Esophagus muscularis mucosa (tissue), 4 donors: ENCODE measurements at regions not wholly inside any gene's neighbourhood (a gene's known extent, or its start where the extent isn't known, plus 50 kb on each side); places are given as distances from the start of the nearest gene placed in this dataset.
"Not testable (repeated sequence)": the region's sequence is repeated elsewhere in the genome, so short reads cannot be mapped to it uniquely, and the experiment has no call there.

Experiments used
- DNase-seq: peaks from one replicate; pipeline ENCODE4 v3.0.0-alpha.2; 2017; ENCODE audit errors: extremely low spot score
- H3K27ac ChIP-seq, 4 donors: fragments of 200-600 bp; sonication (generic); replicated peaks in 1 of 4; 1 replicate in 3 of 4; 2 replicates in 1 of 4; pipeline ENCODE4 v1.5.1; 2016 to 2019; ENCODE audit warnings: mild to moderate bottlenecking in 1 of 4
- H3K27me3 ChIP-seq, 4 donors: fragments of 200-600 bp; sonication (generic); one replicate each; pipeline versions ENCODE4 v1.5.1 to v1.6.0; 2016 to 2019
- H3K36me3 ChIP-seq, 4 donors: fragments of 200-600 bp; sonication (generic); one replicate each; pipeline ENCODE4 v1.5.1; 2016 to 2019
- H3K4me1 ChIP-seq, 4 donors: fragments of 200-600 bp; sonication (generic); one replicate each; pipeline ENCODE4 v1.5.1; 2016 to 2019
- H3K4me3 ChIP-seq, 4 donors: fragments of 200-600 bp; sonication (generic); 1 replicate in 2 of 4; 2 replicates in 2 of 4; pipeline ENCODE4 v1.5.1; 2016 to 2019; ENCODE audit warnings: mild to moderate bottlenecking in 4 of 4, moderate library complexity in 1 of 4
- H3K9me3 ChIP-seq, 4 donors: fragments of 200-600 bp; sonication (generic); 1 replicate in 3 of 4; 2 replicates in 1 of 4; pipeline ENCODE4 v1.5.1; 2016 to 2019
- CTCF ChIP-seq, 3 experiments: fragments of 200-600 bp in 2 of 3; fragments of 450-650 bp in 1 of 3; sonication (generic) in 2 of 3; IDR thresholded peaks; one replicate each; pipeline ENCODE4 v1.5.1; 2017 to 2019; ENCODE audit warnings: antibody characterized with exemption in 3 of 3, mild to moderate bottlenecking in 2 of 3, moderate library complexity in 1 of 3
- EP300 ChIP-seq: sonication (generic); formaldehyde crosslinking; IDR thresholded peaks from one replicate; pipeline ENCODE4 v1.6.1; 2017; ENCODE audit warnings: antibody characterized with exemption
- POLR2A ChIP-seq: fragments of 450-650 bp; IDR thresholded peaks from one replicate; pipeline ENCODE4 v1.6.1; 2017; ENCODE audit warnings: antibody characterized with exemption, moderate library complexity, mild to moderate bottlenecking, low read depth
- POLR2AphosphoS5 ChIP-seq, 2 donors: sonication (generic); formaldehyde crosslinking; IDR thresholded peaks; one replicate each; pipeline ENCODE4 v1.6.1; 2017; ENCODE audit warnings: antibody characterized with exemption in 2 of 2
- WGBS: methylation state at CpG from one replicate; pipeline ENCODE4 v1.1.5; 2018; 5-methylcytosine and 5-hydroxymethylcytosine counted together
- intact Hi-C: fragments of 100-400 bp; cut with DNase I; formaldehyde crosslinking; loops from one replicate; pipeline ENCODE4 v1.15.1; 2023

DNA sequence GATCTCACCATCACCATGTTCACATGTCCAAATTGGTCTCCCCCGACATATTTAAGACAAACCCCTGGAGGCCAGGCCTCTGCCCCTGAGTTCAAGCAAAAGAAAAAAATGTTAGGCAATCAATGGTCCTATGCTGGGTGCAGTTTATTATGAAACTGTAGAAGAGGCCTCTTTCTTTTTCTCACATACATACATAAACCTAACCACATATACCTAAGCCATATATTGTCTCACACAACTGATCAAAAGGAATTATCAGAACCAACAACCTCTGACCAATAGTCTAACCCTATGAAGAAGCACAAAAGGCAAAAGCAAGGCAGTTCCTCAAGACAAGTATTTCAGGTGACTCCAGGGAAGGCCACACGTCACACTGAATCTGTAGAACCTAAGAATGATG is 49.9 kb downstream of the ILRUN start:
- intact Hi-C loops, result no loop called here
- H3K36me3 ChIP-seq, result peaks cover 0 to 30% (median 18%) of the 10 kb centered on the region in 4 donors
- 100% methylated on average over 2 of the region's 2 CpGs for WGBS
- no peak overlapping the region for H3K27ac ChIP-seq
- DNase-seq, result no peak
- H3K9me3 ChIP-seq, result no peaks in the 10 kb centered on the region
- TF ChIP-seq POLR2AphosphoS5 (IDR thresholded peaks at IDR 0.05), result no peak
- TF ChIP-seq CTCF (IDR thresholded peaks at IDR 0.05), result no peak
- TF ChIP-seq EP300, result no peak
- TF ChIP-seq POLR2A, result no peak
- no peak overlapping the region for H3K4me3 ChIP-seq
- peaks cover 12 to 18% (median 15%) of the 10 kb centered on the region in 4 donors for H3K4me1 ChIP-seq
- no peaks in the 10 kb centered on the region for H3K27me3 ChIP-seq

GRCh38 chr6:34645627-34646026 is 50.9 kb downstream of the ILRUN start:
- 94% methylated on average over 5 of the region's 5 CpGs for WGBS
- Histone ChIP-seq H3K4me3 (no peak overlapping the region), H3K9me3 (no peaks in the 10 kb centered on the region), H3K27me3 (no peaks in the 10 kb centered on the region), H3K4me1 (peaks cover 2 to 10% (median 8%) of the 10 kb centered on the region in 4 donors), H3K27ac (no peak overlapping the region), H3K36me3 (peaks cover 0 to 30% (median 18%) of the 10 kb centered on the region in 4 donors)
- intact Hi-C loops, result no loop called here
- TF ChIP-seq CTCF (IDR thresholded peaks at IDR 0.05) (no peak), EP300 (no peak), POLR2A (no peak), POLR2AphosphoS5 (IDR thresholded peaks at IDR 0.05) (no peak)
- DNase-seq, result no peak

GRCh38 chr6:34644716-34645115 is 51.9 kb downstream of the ILRUN start:
- Histone ChIP-seq H3K4me3 (no peak overlapping the region), H3K27me3 (no peaks in the 10 kb centered on the region), H3K27ac (no peak overlapping the region), H3K9me3 (no peaks in the 10 kb centered on the region), H3K36me3 (peaks cover 0 to 35% (median 18%) of the 10 kb centered on the region in 4 donors), H3K4me1 (peaks cover 0 to 9% (median 6%) of the 10 kb centered on the region in 4 donors)
- TF ChIP-seq POLR2AphosphoS5 (IDR thresholded peaks at IDR 0.05), result no peak
- TF ChIP-seq CTCF (IDR thresholded peaks at IDR 0.05), result no peak
- no peak for TF ChIP-seq POLR2A
- no peak for TF ChIP-seq EP300
- intact Hi-C loops, result no loop called here
- 53% methylated on average over 1 of the region's 1 CpG for WGBS
- no peak for DNase-seq

DNA sequence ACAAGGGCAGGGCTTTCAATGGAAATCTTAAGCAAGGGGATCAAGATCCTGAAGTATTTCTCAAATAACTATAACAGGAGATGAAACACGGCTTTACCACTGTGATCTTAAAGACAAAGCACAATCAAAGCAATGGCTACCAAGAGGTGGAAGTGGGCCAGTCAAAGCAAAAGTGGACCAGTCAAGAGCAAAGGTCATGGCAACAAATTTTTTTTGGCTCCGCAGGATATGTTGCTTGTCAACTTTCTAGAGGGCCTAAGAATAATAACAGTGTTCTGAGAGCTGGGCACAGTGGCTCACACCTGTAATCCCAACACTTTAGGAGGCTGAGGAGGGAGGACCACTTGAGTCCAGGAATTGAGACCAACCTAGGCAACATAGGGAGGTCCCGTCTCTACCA is 54.1 kb downstream of the ILRUN start:
- peaks cover 0 to 6% (median 4%) of the 10 kb centered on the region in 4 donors for H3K4me1 ChIP-seq
- TF ChIP-seq CTCF (IDR thresholded peaks at IDR 0.05), result no peak
- TF ChIP-seq POLR2A, result no peak
- TF ChIP-seq EP300, result no peak
- no peak for TF ChIP-seq POLR2AphosphoS5 (IDR thresholded peaks at IDR 0.05)
- no peak overlapping the region for H3K27ac ChIP-seq
- intact Hi-C loops, result no loop called here
- no peaks in the 10 kb centered on the region for H3K27me3 ChIP-seq
- peaks cover 0 to 35% (median 18%) of the 10 kb centered on the region in 4 donors for H3K36me3 ChIP-seq
- H3K9me3 ChIP-seq, result no peaks in the 10 kb centered on the region
- no peak overlapping the region for H3K4me3 ChIP-seq
- WGBS, result 95% methylated on average over 3 of the region's 3 CpGs
- DNase-seq, result no peak

DNA sequence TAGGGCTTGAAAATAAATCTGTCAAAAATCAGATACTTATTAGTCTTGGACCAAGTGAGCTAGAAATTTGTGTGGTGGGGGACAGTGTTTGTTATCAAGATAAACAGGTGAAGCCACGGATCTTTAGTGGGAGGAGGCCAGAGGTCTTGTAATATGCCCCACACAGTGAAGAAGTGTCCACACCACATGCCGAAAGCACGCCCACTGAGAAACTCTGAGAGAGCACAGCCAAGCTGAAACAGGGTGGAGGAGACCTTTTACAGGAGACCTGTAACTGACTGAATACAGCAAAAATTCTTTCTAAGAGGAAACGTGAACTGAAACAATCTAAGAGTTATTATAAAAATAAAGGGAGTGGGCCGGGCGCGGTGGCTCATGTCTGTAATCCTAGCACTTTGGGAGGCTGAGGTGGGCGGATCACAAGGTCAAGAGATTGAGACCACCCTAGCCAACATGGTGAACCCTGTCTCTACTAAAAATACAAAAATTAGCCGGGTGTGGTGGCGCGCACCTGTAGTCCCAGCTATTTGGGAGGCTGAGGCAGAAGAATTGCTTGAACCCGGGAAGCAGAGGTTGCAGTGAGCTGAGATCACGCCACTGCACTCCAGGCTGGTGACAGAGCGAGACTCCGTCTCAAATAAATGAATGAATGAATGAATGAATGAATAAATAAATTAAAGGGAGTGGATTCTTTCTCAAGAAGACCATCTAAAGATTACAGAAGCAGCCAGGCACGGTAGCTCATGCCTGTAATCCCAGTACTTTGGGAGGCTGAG is 56.3 kb downstream of the ILRUN start:
- intact Hi-C loops, DNase-seq, H3K4me3 ChIP-seq, H3K9me3 ChIP-seq, H3K4me1 ChIP-seq, H3K27me3 ChIP-seq, H3K27ac ChIP-seq: not testable (repeated sequence)
- WGBS, result 89% methylated on average over 16 of the region's 16 CpGs
- peaks cover 0 to 25% (median 9%) of the 10 kb centered on the region in 4 donors for H3K36me3 ChIP-seq
